BLaER1 (cell line): ENCODE measurements at regions not wholly inside any gene's neighbourhood (a gene's known extent, or its start where the extent isn't known, plus 50 kb on each side); places are given as distances from the start of the nearest gene placed in this dataset.

Experiments
- H3K27ac ChIP-seq: shearing (Covaris generic); formaldehyde crosslinking; 2 replicates; pipeline ENCODE4 v1.8.1; 2022
- H3K27me3 ChIP-seq: shearing (Covaris generic); formaldehyde crosslinking; 2 replicates; pipeline ENCODE4 v1.8.1; 2022
- H3K36me3 ChIP-seq: shearing (Covaris generic); formaldehyde crosslinking; 2 replicates; pipeline ENCODE4 v1.8.1; 2022
- H3K4me1 ChIP-seq: shearing (Covaris generic); formaldehyde crosslinking; 2 replicates; pipeline ENCODE4 v1.8.1; 2022
- H3K4me2 ChIP-seq: shearing (Covaris generic); formaldehyde crosslinking; 2 replicates; pipeline ENCODE4 v1.8.1; 2022
- H3K4me3 ChIP-seq: shearing (Covaris generic); formaldehyde crosslinking; 2 replicates; pipeline ENCODE4 v1.8.1; 2022
- H3K9ac ChIP-seq: shearing (Covaris generic); formaldehyde crosslinking; 2 replicates; pipeline ENCODE4 v1.8.1; 2022
- H3K9me3 ChIP-seq: shearing (Covaris generic); formaldehyde crosslinking; 2 replicates; pipeline ENCODE4 v1.8.1; 2022
- H4K20me1 ChIP-seq: shearing (Covaris generic); formaldehyde crosslinking; 2 replicates; pipeline ENCODE4 v1.8.1; 2022
- Cebpa-rat ChIP-seq: shearing (Covaris generic); IDR thresholded peaks from 2 replicates; pipeline ENCODE4 v1.8.1; 2022

DNA sequence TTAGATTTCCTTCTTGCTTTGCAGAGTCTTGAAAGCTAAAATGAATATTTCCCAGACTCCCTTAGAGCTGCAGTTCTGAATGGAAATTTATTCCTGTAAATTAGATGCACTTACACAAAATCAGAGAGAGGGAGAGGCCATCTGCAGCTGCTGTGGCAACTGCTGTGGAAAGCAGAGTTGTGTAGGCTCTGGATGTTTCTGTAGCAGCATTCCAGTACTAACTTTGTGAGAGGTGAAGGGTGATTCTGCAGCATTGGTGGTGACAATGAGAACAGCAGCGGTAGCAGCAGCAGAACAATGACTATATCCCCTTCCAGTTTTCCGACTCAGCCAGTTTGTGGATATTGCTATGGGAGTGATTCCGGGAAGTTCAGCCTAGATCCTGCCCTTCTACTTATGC lies 433.0 kb upstream of the REG3G start:
- Histone ChIP-seq H3K36me3 (no peaks in the 10 kb centered on the region), H3K27ac (no peak overlapping the region), H3K9me3 (no peaks in the 10 kb centered on the region), H3K9ac (no peak overlapping the region), H3K4me2 (no peak overlapping the region), H3K4me1 (no peaks in the 10 kb centered on the region), H3K4me3 (no peak overlapping the region), H4K20me1 (no peaks in the 10 kb centered on the region), H3K27me3 (no peaks in the 10 kb centered on the region)
- no peak for TF ChIP-seq Cebpa-rat

DNA sequence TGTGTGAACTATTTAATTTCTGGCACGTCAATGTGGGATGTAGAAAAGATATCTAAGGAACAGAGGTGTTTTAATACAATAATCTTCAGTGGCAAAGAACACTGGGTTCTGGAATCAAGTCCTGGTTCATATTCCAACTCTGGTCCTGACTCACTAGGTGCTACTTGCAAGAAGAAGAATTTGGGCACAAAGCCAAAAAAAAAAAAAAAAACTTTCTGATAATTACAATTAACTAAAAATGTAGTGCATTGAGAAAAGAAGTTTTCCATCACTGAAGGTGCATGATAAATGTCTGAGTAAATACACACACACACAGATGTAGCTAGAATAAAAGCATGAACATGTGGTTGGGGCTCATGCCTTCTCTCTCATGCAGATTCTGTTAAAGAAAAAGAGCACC lies 424.4 kb upstream of the REG3G start:
- Histone ChIP-seq H3K36me3 (no peaks in the 10 kb centered on the region), H3K27me3 (no peaks in the 10 kb centered on the region), H4K20me1 (no peaks in the 10 kb centered on the region), H3K9me3 (no peaks in the 10 kb centered on the region), H3K4me2 (no peak overlapping the region), H3K27ac (no peak overlapping the region), H3K4me1 (no peaks in the 10 kb centered on the region), H3K9ac (no peak overlapping the region), H3K4me3 (no peak overlapping the region)
- TF ChIP-seq Cebpa-rat, result no peak

DNA sequence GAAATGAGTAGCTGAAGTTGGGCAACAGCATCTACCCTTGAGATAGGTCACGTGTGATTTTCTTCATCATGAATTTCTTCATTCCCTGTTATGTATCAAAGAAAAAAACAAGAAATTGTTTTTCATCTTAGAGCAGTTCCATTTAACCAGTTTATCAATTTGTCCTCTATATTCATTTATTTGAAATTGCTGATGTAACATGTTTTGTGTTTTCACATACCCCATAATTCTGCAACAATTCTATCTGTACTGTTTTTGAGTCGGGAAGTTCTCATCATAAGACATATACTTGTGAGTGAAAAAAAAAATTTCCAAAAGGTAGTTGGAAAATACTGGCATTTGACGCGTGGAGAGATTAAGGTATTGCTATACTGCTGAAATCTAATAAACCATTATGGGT lies 422.6 kb upstream of the REG3G start:
- TF ChIP-seq Cebpa-rat, result no peak
- Histone ChIP-seq H3K4me2 (no peak overlapping the region), H3K27ac (no peak overlapping the region), H3K4me3 (no peak overlapping the region), H3K9ac (no peak overlapping the region), H4K20me1 (no peaks in the 10 kb centered on the region), H3K9me3 (no peaks in the 10 kb centered on the region), H3K27me3 (no peaks in the 10 kb centered on the region), H3K36me3 (no peaks in the 10 kb centered on the region), H3K4me1 (no peaks in the 10 kb centered on the region)

DNA sequence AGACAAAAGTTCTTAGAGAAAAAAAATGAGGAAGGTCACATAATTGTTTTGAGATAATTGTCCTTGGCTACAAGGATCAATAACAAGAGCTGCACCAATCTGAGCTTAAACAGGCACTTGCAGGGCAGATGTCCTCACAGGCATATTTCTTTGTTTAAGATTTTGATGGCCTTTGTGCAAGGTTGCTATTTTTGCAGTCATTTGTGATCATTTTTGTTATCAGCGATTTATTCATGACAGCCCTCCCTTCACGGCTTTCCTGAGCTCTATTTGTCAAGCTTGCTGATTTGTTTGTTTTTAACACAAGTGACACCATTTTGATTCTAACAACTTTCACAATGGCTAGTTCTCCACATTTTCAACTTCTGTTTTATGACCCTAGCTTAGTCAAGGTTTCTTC lies 418.6 kb upstream of the REG3G start:
- H3K4me2 ChIP-seq, result no peak overlapping the region
- H3K9ac ChIP-seq, result no peak overlapping the region
- no peaks in the 10 kb centered on the region for H3K4me1 ChIP-seq
- H3K36me3 ChIP-seq, result no peaks in the 10 kb centered on the region
- H4K20me1 ChIP-seq, result no peaks in the 10 kb centered on the region
- H3K9me3 ChIP-seq, result no peaks in the 10 kb centered on the region
- no peak for TF ChIP-seq Cebpa-rat
- H3K4me3 ChIP-seq, result no peak overlapping the region
- H3K27me3 ChIP-seq, result no peaks in the 10 kb centered on the region
- no peak overlapping the region for H3K27ac ChIP-seq

DNA sequence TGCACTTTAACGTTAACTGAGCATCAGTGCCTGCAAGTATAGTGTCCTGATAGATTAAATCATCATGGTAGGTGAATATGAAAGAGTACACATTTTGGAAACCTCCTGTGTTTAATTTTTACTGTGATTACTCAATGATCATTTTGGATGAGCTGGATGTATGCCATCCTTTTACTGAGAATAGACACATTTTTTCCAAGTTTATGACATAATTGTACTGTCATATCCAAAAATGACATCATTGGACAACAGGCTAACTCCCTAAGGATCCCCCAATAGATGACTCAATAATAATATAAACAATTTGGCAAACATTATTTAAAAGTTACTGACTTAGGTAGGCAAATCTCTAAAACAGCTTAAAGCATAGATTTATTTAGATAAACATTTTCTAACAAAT lies 410.8 kb upstream of the REG3G start:
- Histone ChIP-seq H3K4me1 (no peaks in the 10 kb centered on the region), H3K36me3 (no peaks in the 10 kb centered on the region), H3K4me3 (no peak overlapping the region), H3K27ac (no peak overlapping the region), H4K20me1 (no peaks in the 10 kb centered on the region), H3K9me3 (no peaks in the 10 kb centered on the region), H3K4me2 (no peak overlapping the region), H3K9ac (no peak overlapping the region), H3K27me3 (no peaks in the 10 kb centered on the region)
- TF ChIP-seq Cebpa-rat, result no peak

DNA sequence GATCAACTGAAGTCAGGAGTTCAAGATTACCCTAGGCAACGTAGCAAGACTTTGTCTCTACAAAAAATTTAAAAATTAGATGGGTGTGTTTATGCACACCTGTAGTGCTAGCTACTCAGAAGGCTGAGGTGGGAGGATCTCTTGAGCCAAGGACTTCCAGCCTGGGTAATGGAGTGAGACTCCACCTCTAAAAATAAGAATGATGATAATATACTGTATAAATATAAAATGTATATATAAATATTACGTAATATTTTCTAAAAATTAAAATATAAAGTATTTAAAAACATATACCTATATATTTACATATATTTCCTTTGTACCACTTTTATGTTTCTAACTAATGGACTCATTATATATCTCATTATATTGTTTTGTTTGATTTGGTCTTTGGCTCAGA lies 409.5 kb upstream of the REG3G start:
- Histone ChIP-seq H4K20me1 (no peaks in the 10 kb centered on the region), H3K27ac (no peak overlapping the region), H3K9me3 (no peaks in the 10 kb centered on the region), H3K4me1 (no peaks in the 10 kb centered on the region), H3K4me2 (no peak overlapping the region), H3K27me3 (no peaks in the 10 kb centered on the region), H3K36me3 (no peaks in the 10 kb centered on the region), H3K9ac (no peak overlapping the region), H3K4me3 (no peak overlapping the region)
- TF ChIP-seq Cebpa-rat, result peak; percentile 60; the same call in 1 of the 2 replicates

DNA sequence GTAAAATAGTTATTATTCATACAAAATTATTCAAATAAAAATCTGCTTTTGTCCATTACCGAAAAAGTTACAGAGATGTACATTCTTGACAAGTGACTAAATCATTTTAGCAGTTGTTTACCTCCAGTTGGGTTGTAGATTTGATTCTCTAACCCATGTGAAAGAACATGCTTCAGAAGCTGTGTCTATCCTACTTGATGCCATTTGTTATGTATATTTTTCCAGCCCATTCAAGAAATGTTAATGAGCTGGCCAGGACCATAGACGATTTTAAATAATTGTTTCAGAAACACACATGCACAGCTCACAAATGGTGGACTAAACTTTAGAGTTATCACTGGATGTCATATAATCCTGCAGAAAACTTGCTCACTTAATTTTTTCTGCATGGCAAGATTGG lies 391.1 kb upstream of the REG3G start:
- no peaks in the 10 kb centered on the region for H3K9me3 ChIP-seq
- TF ChIP-seq Cebpa-rat, result no peak
- H3K27me3 ChIP-seq, result no peaks in the 10 kb centered on the region
- no peak overlapping the region for H3K4me3 ChIP-seq
- H3K9ac ChIP-seq, result no peak overlapping the region
- no peak overlapping the region for H3K27ac ChIP-seq
- no peaks in the 10 kb centered on the region for H3K36me3 ChIP-seq
- H3K4me2 ChIP-seq, result no peak overlapping the region
- no peaks in the 10 kb centered on the region for H4K20me1 ChIP-seq
- no peaks in the 10 kb centered on the region for H3K4me1 ChIP-seq

DNA sequence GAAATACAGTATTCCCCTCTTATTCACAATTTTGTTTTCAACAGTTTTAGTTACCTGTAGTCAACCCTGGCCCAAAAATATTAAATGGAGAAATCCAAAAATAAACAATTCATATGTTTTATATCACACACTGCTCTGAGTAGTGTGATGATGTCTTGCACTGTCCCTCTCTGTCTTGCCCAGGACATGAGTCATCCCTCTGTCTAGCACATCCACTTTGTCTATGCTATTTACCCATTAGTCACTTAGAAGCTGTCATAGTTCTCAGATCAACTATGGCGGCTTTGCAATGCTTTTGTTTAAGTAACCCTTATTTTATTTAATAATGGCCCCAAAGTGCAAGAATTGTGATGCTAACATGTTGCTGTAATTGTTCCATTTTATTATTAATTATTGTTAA lies 380.6 kb upstream of the REG3G start:
- H3K9me3 ChIP-seq, result no peaks in the 10 kb centered on the region
- H3K27ac ChIP-seq, result no peak overlapping the region
- H3K4me3 ChIP-seq, result no peak overlapping the region
- no peak overlapping the region for H3K4me2 ChIP-seq
- no peaks in the 10 kb centered on the region for H3K36me3 ChIP-seq
- no peaks in the 10 kb centered on the region for H3K27me3 ChIP-seq
- TF ChIP-seq Cebpa-rat, result no peak
- no peaks in the 10 kb centered on the region for H3K4me1 ChIP-seq
- H4K20me1 ChIP-seq, result no peaks in the 10 kb centered on the region
- no peak overlapping the region for H3K9ac ChIP-seq

DNA sequence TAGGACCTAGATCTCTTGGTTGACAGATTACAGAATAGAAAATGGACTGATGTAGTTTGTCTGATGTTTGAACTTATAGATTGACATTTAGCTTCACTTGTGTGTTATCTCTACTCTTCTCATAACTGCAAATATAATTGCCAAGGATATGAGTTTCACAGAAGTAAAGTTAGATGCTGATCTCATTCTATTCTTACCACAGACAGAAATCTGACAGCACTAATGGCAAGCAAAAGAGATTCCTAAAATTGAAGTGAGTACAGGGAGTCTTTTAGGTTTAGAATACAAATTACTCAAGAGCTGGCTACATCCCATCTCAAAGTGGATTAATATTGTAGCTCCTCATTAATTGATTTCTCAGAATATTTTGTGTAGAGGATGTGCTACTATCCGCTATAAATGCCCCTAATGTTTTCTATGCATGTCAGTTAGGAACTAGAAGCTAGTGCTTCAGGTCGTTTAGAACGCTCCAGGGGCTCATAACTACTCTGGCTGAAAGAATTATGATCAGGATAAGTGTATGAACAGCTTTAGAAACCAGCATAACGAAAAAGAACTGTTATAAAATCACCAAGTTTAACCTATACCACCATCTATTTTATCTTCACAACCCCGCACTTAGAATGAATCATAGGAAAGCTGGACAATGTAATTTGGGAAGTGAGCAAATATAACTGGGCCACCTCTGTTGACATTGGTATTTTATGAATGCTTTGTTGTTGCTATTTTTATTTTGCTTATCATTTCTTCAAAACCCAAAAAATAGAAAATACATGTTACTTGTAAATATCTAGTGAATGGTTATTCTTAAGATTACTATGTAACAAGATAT lies 378.8 kb upstream of the REG3G start:
- no peaks in the 10 kb centered on the region for H4K20me1 ChIP-seq
- H3K4me2 ChIP-seq, result no peak overlapping the region
- no peaks in the 10 kb centered on the region for H3K4me1 ChIP-seq
- H3K27ac ChIP-seq, result no peak overlapping the region
- H3K9ac ChIP-seq, result no peak overlapping the region
- no peak for TF ChIP-seq Cebpa-rat
- H3K27me3 ChIP-seq, result no peaks in the 10 kb centered on the region
- H3K36me3 ChIP-seq, result no peaks in the 10 kb centered on the region
- H3K9me3 ChIP-seq, result no peaks in the 10 kb centered on the region
- no peak overlapping the region for H3K4me3 ChIP-seq

DNA sequence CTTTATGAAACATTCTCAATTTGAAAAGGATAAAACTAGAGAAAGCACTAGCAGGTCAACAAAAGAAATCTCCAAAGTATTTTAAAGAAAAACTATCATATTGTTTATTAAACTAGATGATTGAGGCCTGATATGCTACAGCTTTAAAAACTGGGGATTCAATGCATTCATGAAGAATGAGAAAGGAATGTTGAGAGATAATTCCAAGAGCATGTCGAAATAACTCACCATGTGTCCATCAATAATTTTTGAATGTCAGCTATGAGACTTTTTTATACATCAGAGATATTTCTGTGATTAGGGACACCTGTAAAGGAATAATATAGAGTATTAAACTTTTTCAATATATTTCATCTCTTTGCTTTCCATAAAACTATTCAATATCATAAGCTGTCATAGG lies 376.9 kb upstream of the REG3G start:
- Histone ChIP-seq H3K9ac (no peak overlapping the region), H3K9me3 (no peaks in the 10 kb centered on the region), H3K27ac (no peak overlapping the region), H3K4me3 (no peak overlapping the region), H3K36me3 (no peaks in the 10 kb centered on the region), H3K4me1 (no peaks in the 10 kb centered on the region), H3K27me3 (no peaks in the 10 kb centered on the region), H4K20me1 (no peaks in the 10 kb centered on the region), H3K4me2 (no peak overlapping the region)
- TF ChIP-seq Cebpa-rat, result no peak

DNA sequence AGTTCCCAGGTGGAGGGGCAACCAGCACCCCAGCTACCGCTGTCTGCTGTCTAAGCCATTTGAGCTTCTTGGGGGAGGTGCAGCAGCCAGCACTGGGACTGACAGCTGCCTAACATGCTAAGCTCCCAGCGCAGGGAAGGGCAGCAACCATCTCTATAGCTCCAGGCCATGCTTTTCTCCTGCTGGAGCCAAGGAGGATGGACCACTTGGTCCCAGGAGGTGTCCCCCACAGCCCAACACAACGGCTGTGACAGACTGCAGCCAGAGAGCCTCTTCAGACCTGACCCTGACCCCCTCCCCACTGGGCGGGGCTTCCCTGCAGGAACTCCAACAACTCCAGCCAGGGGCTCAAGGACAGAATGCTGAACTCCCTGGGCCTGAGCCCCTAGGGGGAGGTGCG lies 370.6 kb upstream of the REG3G start:
- Histone ChIP-seq H4K20me1 (no peaks in the 10 kb centered on the region), H3K4me1 (no peaks in the 10 kb centered on the region), H3K27ac (no peak overlapping the region), H3K9ac (no peak overlapping the region), H3K4me3 (no peak overlapping the region), H3K27me3 (no peaks in the 10 kb centered on the region), H3K36me3 (no peaks in the 10 kb centered on the region), H3K4me2 (no peak overlapping the region), H3K9me3 (0 out of 2 replicates have a peak, but pooled peaks cover 5% of the 10 kb centered on the region)
- TF ChIP-seq Cebpa-rat, result no peak
